Activated naive CD4-positive, alpha-beta T cell treated with anti-CD3 and anti-CD28 coated beads, Interleukin-2, amount 50 U/mL, for 24 hours (primary cell): ENCODE measurements at regions not wholly inside any gene's neighbourhood (a gene's known extent, or its start where the extent isn't known, plus 50 kb on each side); places are given as distances from the start of the nearest gene placed in this dataset.

ENCODE experiments used
- H3K27ac Mint-ChIP-seq: one replicate; pipeline ENCODE4 v1.8.0; 2021; ENCODE audit warnings: mild to moderate bottlenecking, mixed read lengths
- H3K27me3 Mint-ChIP-seq: one replicate; pipeline ENCODE4 v1.8.0; 2021; ENCODE audit warnings: mixed read lengths
- H3K36me3 Mint-ChIP-seq: one replicate; pipeline ENCODE4 v1.8.0; 2021; ENCODE audit warnings: mixed read lengths
- H3K4me1 Mint-ChIP-seq: one replicate; pipeline ENCODE4 v1.8.0; 2021; ENCODE audit warnings: mixed read lengths
- H3K4me3 Mint-ChIP-seq: one replicate; pipeline ENCODE4 v1.8.0; 2021; ENCODE audit warnings: mild to moderate bottlenecking, mixed read lengths
- H3K9me3 Mint-ChIP-seq: one replicate; pipeline ENCODE4 v1.8.0; 2021; ENCODE audit warnings: mixed read lengths

GRCh38 chr5:2174538-2174937 lies 291.8 kb upstream of the IRX4 start:
- no peak overlapping the region for H3K27ac Mint-ChIP-seq
- H3K9me3 Mint-ChIP-seq, result no peaks in the 10 kb centered on the region
- H3K4me3 Mint-ChIP-seq, result no peak overlapping the region
- H3K36me3 Mint-ChIP-seq, result no peaks in the 10 kb centered on the region
- H3K27me3 Mint-ChIP-seq, result no peaks in the 10 kb centered on the region
- H3K4me1 Mint-ChIP-seq, result no peaks in the 10 kb centered on the region

GRCh38 chr5:2173151-2173834 lies 290.6 kb upstream of the IRX4 start:
- no peaks in the 10 kb centered on the region for H3K27me3 Mint-ChIP-seq
- no peaks in the 10 kb centered on the region for H3K9me3 Mint-ChIP-seq
- no peak overlapping the region for H3K27ac Mint-ChIP-seq
- no peak overlapping the region for H3K4me3 Mint-ChIP-seq
- no peaks in the 10 kb centered on the region for H3K4me1 Mint-ChIP-seq
- H3K36me3 Mint-ChIP-seq, result no peaks in the 10 kb centered on the region

- H3K4me3 Mint-ChIP-seq, result no peak overlapping the region
- H3K36me3 Mint-ChIP-seq, result no peaks in the 10 kb centered on the region
- no peaks in the 10 kb centered on the region for H3K4me1 Mint-ChIP-seq
- H3K27ac Mint-ChIP-seq, result no peak overlapping the region
- H3K27me3 Mint-ChIP-seq, result no peaks in the 10 kb centered on the region
- no peaks in the 10 kb centered on the region for H3K9me3 Mint-ChIP-seq
These were observed 289.7 kb upstream of the IRX4 start for GRCh38 chr5:2172471-2172870.

GRCh38 chr5:2170761-2171160 lies 288.0 kb upstream of the IRX4 start:
- no peak overlapping the region for H3K4me3 Mint-ChIP-seq
- no peaks in the 10 kb centered on the region for H3K9me3 Mint-ChIP-seq
- peaks cover under 1% of the 10 kb centered on the region for H3K27me3 Mint-ChIP-seq
- no peaks in the 10 kb centered on the region for H3K4me1 Mint-ChIP-seq
- H3K27ac Mint-ChIP-seq, result no peak overlapping the region
- H3K36me3 Mint-ChIP-seq, result no peaks in the 10 kb centered on the region

- H3K4me1 Mint-ChIP-seq, result no peaks in the 10 kb centered on the region
- no peaks in the 10 kb centered on the region for H3K36me3 Mint-ChIP-seq
- no peak overlapping the region for H3K4me3 Mint-ChIP-seq
- H3K27ac Mint-ChIP-seq, result no peak overlapping the region
- no peaks in the 10 kb centered on the region for H3K9me3 Mint-ChIP-seq
- peaks cover 2% of the 10 kb centered on the region for H3K27me3 Mint-ChIP-seq
These were observed 287.4 kb upstream of the IRX4 start for GRCh38 chr5:2169850-2170760.

GRCh38 chr5:2169430-2169808 lies 286.7 kb upstream of the IRX4 start:
- Mint-ChIP-seq H3K36me3 (no peaks in the 10 kb centered on the region), H3K27ac (no peak overlapping the region), H3K4me3 (no peak overlapping the region), H3K4me1 (no peaks in the 10 kb centered on the region), H3K27me3 (peaks cover 4% of the 10 kb centered on the region), H3K9me3 (no peaks in the 10 kb centered on the region)

GRCh38 chr5:2168601-2169429 lies 286.1 kb upstream of the IRX4 start:
- Mint-ChIP-seq H3K27ac (no peak overlapping the region), H3K9me3 (no peaks in the 10 kb centered on the region), H3K36me3 (no peaks in the 10 kb centered on the region)

GRCh38 chr5:2167671-2168070 lies 284.9 kb upstream of the IRX4 start:
- no peaks in the 10 kb centered on the region for H3K36me3 Mint-ChIP-seq
- H3K27me3 Mint-ChIP-seq, result peaks cover 4% of the 10 kb centered on the region
- H3K4me3 Mint-ChIP-seq, result no peak overlapping the region
- H3K4me1 Mint-ChIP-seq, result no peaks in the 10 kb centered on the region
- H3K27ac Mint-ChIP-seq, result no peak overlapping the region
- no peaks in the 10 kb centered on the region for H3K9me3 Mint-ChIP-seq

More at GRCh38 chr5:2168601-2169429, 286.1 kb upstream of the IRX4 start:
- H3K27me3 Mint-ChIP-seq, result peaks cover 4% of the 10 kb centered on the region
- no peak overlapping the region for H3K4me3 Mint-ChIP-seq
- no peaks in the 10 kb centered on the region for H3K4me1 Mint-ChIP-seq

- Mint-ChIP-seq H3K27ac (no peak overlapping the region), H3K27me3 (peaks cover 4% of the 10 kb centered on the region), H3K36me3 (no peaks in the 10 kb centered on the region), H3K4me3 (no peak overlapping the region), H3K9me3 (no peaks in the 10 kb centered on the region), H3K4me1 (no peaks in the 10 kb centered on the region)
These were observed 284.3 kb upstream of the IRX4 start for GRCh38 chr5:2166979-2167377.

GRCh38 chr5:2166306-2166978 lies 283.7 kb upstream of the IRX4 start:
- H3K27me3 Mint-ChIP-seq, result peaks cover 4% of the 10 kb centered on the region

GRCh38 chr5:2165615-2166305 lies 283.0 kb upstream of the IRX4 start:
- Mint-ChIP-seq H3K27me3 (peaks cover 4% of the 10 kb centered on the region), H3K4me1 (no peaks in the 10 kb centered on the region), H3K27ac (no peak overlapping the region), H3K36me3 (no peaks in the 10 kb centered on the region), H3K4me3 (no peak overlapping the region), H3K9me3 (peaks cover 6% of the 10 kb centered on the region)

More at GRCh38 chr5:2166306-2166978, 283.7 kb upstream of the IRX4 start:
- Mint-ChIP-seq H3K4me1 (no peaks in the 10 kb centered on the region), H3K9me3 (peaks cover 3% of the 10 kb centered on the region), H3K27ac (no peak overlapping the region), H3K36me3 (no peaks in the 10 kb centered on the region), H3K4me3 (no peak overlapping the region)

GRCh38 chr5:2165203-2165602 lies 282.5 kb upstream of the IRX4 start:
- Mint-ChIP-seq H3K4me3 (no peak overlapping the region), H3K4me1 (no peaks in the 10 kb centered on the region), H3K27me3 (peaks cover 4% of the 10 kb centered on the region)

GRCh38 chr5:2164586-2164985 lies 281.9 kb upstream of the IRX4 start:
- H3K4me1 Mint-ChIP-seq, result no peaks in the 10 kb centered on the region
- no peaks in the 10 kb centered on the region for H3K36me3 Mint-ChIP-seq
- peaks cover 4% of the 10 kb centered on the region for H3K27me3 Mint-ChIP-seq
- peaks cover 6% of the 10 kb centered on the region for H3K9me3 Mint-ChIP-seq
- H3K27ac Mint-ChIP-seq, result no peak overlapping the region
- no peak overlapping the region for H3K4me3 Mint-ChIP-seq

More at GRCh38 chr5:2165203-2165602, 282.5 kb upstream of the IRX4 start:
- Mint-ChIP-seq H3K27ac (no peak overlapping the region), H3K36me3 (no peaks in the 10 kb centered on the region), H3K9me3 (peaks cover 6% of the 10 kb centered on the region)

- H3K4me1 Mint-ChIP-seq, result no peaks in the 10 kb centered on the region
- no peak overlapping the region for H3K4me3 Mint-ChIP-seq
- peaks cover 6% of the 10 kb centered on the region for H3K9me3 Mint-ChIP-seq
- peaks cover 4% of the 10 kb centered on the region for H3K27me3 Mint-ChIP-seq
- H3K36me3 Mint-ChIP-seq, result no peaks in the 10 kb centered on the region
- H3K27ac Mint-ChIP-seq, result no peak overlapping the region
These were observed 281.3 kb upstream of the IRX4 start for GRCh38 chr5:2163940-2164490.
